Liver (tissue), 8 donors: ENCODE measurements at regions not wholly inside any gene's neighbourhood (a gene's known extent, or its start where the extent isn't known, plus 50 kb on each side); places are given as distances from the start of the nearest gene placed in this dataset.

ENCODE experiments used
- DNase-seq: peaks from one replicate; pipeline ENCODE4 v3.0.0-alpha.2; 2017; ENCODE audit warnings: low spot score
- H3K27ac ChIP-seq, 2 donors: one replicate each; pipeline ENCODE4 v1.7.0; 2013; ENCODE audit warnings: inconsistent platforms in 2 of 2, low read length in 2 of 2, control low read depth in 1 of 2, low read depth in 1 of 2, mild to moderate bottlenecking in 1 of 2
- H3K27me3 ChIP-seq, 4 donors: one replicate each; pipeline versions ENCODE4 v1.6.1 to v1.7.0; 2013; ENCODE audit warnings: low read length in 3 of 4, inconsistent platforms in 1 of 4, mild to moderate bottlenecking in 1 of 4, moderate library complexity in 1 of 4; ENCODE audit not compliant: control insufficient read depth in 4 of 4, insufficient read depth in 4 of 4
- H3K36me3 ChIP-seq, 4 donors: one replicate each; pipeline versions ENCODE4 v1.6.1 to v1.7.0; 2013; ENCODE audit warnings: low read length in 3 of 4, mild to moderate bottlenecking in 3 of 4, low read depth in 1 of 4, moderate library complexity in 1 of 4; ENCODE audit not compliant: control insufficient read depth in 4 of 4, insufficient read depth in 3 of 4
- H3K4me1 ChIP-seq, 4 donors: one replicate each; pipeline versions ENCODE4 v1.6.1 to v1.7.0; 2013; ENCODE audit warnings: low read length in 3 of 4, mild to moderate bottlenecking in 3 of 4, moderate library complexity in 1 of 4; ENCODE audit not compliant: control insufficient read depth in 4 of 4, insufficient read depth in 4 of 4
- H3K4me3 ChIP-seq, 3 donors: one replicate each; pipeline versions ENCODE4 v1.6.1 to v1.7.0; 2013; ENCODE audit warnings: low read length in 3 of 3, control low read depth in 1 of 3, low read depth in 1 of 3, mild to moderate bottlenecking in 1 of 3
- H3K9ac ChIP-seq, 2 donors: one replicate each; pipeline ENCODE4 v1.7.0; 2013; ENCODE audit warnings: low read length in 2 of 2, mild to moderate bottlenecking in 2 of 2, moderate library complexity in 2 of 2, control low read depth in 1 of 2, low read depth in 1 of 2
- H3K9me3 ChIP-seq, 4 donors: one replicate each; pipeline versions ENCODE4 v1.6.1 to v1.7.0; 2013; ENCODE audit warnings: low read length in 3 of 4; ENCODE audit not compliant: control insufficient read depth in 4 of 4
- EGR1 ChIP-seq, 2 donors: IDR thresholded peaks; 2 replicates each; pipeline ENCODE4 v1.6.1; 2016 to 2018; ENCODE audit warnings: antibody characterized with exemption in 2 of 2, low read depth in 2 of 2
- FOXA2 ChIP-seq: IDR thresholded peaks from 2 replicates; pipeline ENCODE4 v1.6.1; 2016; ENCODE audit warnings: antibody characterized with exemption
- GABPA ChIP-seq, 2 donors: IDR thresholded peaks in 1 of 2; conservative IDR thresholded peaks in 1 of 2; 2 replicates each; pipeline ENCODE4 v1.6.1; 2016; ENCODE audit warnings: antibody characterized with exemption in 2 of 2, mild to moderate bottlenecking in 1 of 2, moderate library complexity in 1 of 2
- HNF4A ChIP-seq, 2 donors: conservative IDR thresholded peaks; 2 replicates each; pipeline ENCODE4 v1.6.1; 2016; ENCODE audit warnings: antibody characterized with exemption in 2 of 2, mild to moderate bottlenecking in 2 of 2
- HNF4G ChIP-seq: IDR thresholded peaks from 2 replicates; pipeline ENCODE4 v1.6.1; 2016; ENCODE audit warnings: antibody characterized with exemption
- JUND ChIP-seq, 2 donors: IDR thresholded peaks; 2 replicates each; pipeline ENCODE4 v1.6.1; 2016; ENCODE audit warnings: antibody characterized with exemption in 2 of 2
- NR2F2 ChIP-seq: IDR thresholded peaks from 2 replicates; pipeline ENCODE4 v1.6.1; 2016; ENCODE audit warnings: antibody characterized with exemption
- RAD21 ChIP-seq, 2 donors: IDR thresholded peaks; 2 replicates each; pipeline ENCODE4 v1.6.1; 2016; ENCODE audit warnings: antibody characterized with exemption in 2 of 2, mild to moderate bottlenecking in 2 of 2
- RXRA ChIP-seq, 2 donors: IDR thresholded peaks; 2 replicates each; pipeline ENCODE4 v1.6.1; 2017 to 2018; ENCODE audit warnings: antibody characterized with exemption in 2 of 2, mild to moderate bottlenecking in 1 of 2
- SP1 ChIP-seq: IDR thresholded peaks from 2 replicates; pipeline ENCODE4 v1.6.1; 2018; ENCODE audit warnings: antibody characterized with exemption, mild to moderate bottlenecking
- TAF1 ChIP-seq: conservative IDR thresholded peaks from 2 replicates; pipeline ENCODE4 v1.6.1; 2016; ENCODE audit warnings: antibody characterized with exemption, mild to moderate bottlenecking
- YY1 ChIP-seq: IDR thresholded peaks from 2 replicates; pipeline ENCODE4 v1.6.1; 2016; ENCODE audit warnings: antibody characterized with exemption, mild to moderate bottlenecking
- WGBS: extraction: QIAGEN DNeasy Blood & Tissue Kit; methylation state at CpG from one replicate; pipeline ENCODE4 v1.1.7; 2013; 5-methylcytosine and 5-hydroxymethylcytosine counted together
- TF ChIP-seq, protein P1 (sequence below): fragments of 150-350 bp; IDR thresholded peaks from 2 replicates; pipeline ENCODE4 v1.5.1; 2017; ENCODE audit warnings: improper control_type of control experiment, low read depth, low read length; ENCODE audit not compliant: missing input control
- TF ChIP-seq, protein P2 (sequence below): IDR thresholded peaks from 2 replicates; pipeline ENCODE4 v1.6.1; 2016; ENCODE audit warnings: antibody characterized with exemption, mild to moderate bottlenecking
- TF ChIP-seq, protein P3 (sequence below): IDR thresholded peaks from 2 replicates; pipeline ENCODE4 v1.6.1; 2016; ENCODE audit warnings: antibody characterized with exemption
- TF ChIP-seq, protein P4 (sequence below): IDR thresholded peaks from 2 replicates; pipeline ENCODE4 v1.6.1; 2016; ENCODE audit warnings: antibody characterized with exemption
- TF ChIP-seq, protein P5 (sequence below): IDR thresholded peaks from 2 replicates; pipeline ENCODE4 v1.6.1; 2016; ENCODE audit warnings: antibody characterized with exemption
- donor health status: healthy.
- donor health status: healthy.
- donor health status: healthy.
- donor health status: healthy.
- donor health status: healthy.

DNA sequence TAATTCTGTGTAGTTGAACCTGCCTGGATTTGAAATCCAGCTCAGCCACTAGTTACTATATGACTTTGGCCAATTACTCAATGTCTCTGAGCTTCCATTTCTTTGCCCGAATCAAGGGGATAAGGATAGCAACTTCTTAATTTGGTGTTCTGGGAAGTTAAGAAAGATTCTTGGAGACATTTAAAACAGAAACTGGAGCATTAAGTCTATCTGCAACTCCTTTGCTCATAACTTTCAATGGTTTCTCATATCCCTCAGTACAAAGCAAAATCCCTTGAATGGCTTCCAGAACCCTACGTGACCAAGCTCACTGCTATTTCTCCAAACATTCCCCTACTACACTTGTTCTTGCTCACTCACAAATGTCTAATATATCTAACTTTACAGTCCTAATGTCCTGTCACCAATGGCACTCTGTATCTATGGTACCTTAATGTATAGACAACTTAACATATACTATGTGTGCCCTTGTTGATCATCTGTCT lies 849.1 kb upstream of the SLIT2 start:
- 78% methylated on average over 2 of the region's 2 CpGs for WGBS
- no peak for DNase-seq
- H3K27ac ChIP-seq: no peak overlapping the region
- H3K4me1 ChIP-seq: no peaks in the 10 kb centered on the region
- H3K9me3 ChIP-seq: no peaks in the 10 kb centered on the region
- H3K9ac ChIP-seq: no peak overlapping the region
- H3K36me3 ChIP-seq: no peaks in the 10 kb centered on the region
- H3K4me3 ChIP-seq: no peak overlapping the region
- H3K27me3 ChIP-seq: no peaks in the 10 kb centered on the region
- TF ChIP-seq TAF1: no peak
- TF ChIP-seq SP1: no peak
- TF ChIP-seq RAD21 (IDR thresholded peaks at IDR 0.05): no peak
- TF ChIP-seq HNF4A (conservative IDR thresholded peaks at IDR 0.05): no peak
- no peak for TF ChIP-seq YY1
- TF ChIP-seq, protein P1, sequence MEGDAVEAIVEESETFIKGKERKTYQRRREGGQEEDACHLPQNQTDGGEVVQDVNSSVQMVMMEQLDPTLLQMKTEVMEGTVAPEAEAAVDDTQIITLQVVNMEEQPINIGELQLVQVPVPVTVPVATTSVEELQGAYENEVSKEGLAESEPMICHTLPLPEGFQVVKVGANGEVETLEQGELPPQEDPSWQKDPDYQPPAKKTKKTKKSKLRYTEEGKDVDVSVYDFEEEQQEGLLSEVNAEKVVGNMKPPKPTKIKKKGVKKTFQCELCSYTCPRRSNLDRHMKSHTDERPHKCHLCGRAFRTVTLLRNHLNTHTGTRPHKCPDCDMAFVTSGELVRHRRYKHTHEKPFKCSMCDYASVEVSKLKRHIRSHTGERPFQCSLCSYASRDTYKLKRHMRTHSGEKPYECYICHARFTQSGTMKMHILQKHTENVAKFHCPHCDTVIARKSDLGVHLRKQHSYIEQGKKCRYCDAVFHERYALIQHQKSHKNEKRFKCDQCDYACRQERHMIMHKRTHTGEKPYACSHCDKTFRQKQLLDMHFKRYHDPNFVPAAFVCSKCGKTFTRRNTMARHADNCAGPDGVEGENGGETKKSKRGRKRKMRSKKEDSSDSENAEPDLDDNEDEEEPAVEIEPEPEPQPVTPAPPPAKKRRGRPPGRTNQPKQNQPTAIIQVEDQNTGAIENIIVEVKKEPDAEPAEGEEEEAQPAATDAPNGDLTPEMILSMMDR: no peak
- TF ChIP-seq, protein P2, sequence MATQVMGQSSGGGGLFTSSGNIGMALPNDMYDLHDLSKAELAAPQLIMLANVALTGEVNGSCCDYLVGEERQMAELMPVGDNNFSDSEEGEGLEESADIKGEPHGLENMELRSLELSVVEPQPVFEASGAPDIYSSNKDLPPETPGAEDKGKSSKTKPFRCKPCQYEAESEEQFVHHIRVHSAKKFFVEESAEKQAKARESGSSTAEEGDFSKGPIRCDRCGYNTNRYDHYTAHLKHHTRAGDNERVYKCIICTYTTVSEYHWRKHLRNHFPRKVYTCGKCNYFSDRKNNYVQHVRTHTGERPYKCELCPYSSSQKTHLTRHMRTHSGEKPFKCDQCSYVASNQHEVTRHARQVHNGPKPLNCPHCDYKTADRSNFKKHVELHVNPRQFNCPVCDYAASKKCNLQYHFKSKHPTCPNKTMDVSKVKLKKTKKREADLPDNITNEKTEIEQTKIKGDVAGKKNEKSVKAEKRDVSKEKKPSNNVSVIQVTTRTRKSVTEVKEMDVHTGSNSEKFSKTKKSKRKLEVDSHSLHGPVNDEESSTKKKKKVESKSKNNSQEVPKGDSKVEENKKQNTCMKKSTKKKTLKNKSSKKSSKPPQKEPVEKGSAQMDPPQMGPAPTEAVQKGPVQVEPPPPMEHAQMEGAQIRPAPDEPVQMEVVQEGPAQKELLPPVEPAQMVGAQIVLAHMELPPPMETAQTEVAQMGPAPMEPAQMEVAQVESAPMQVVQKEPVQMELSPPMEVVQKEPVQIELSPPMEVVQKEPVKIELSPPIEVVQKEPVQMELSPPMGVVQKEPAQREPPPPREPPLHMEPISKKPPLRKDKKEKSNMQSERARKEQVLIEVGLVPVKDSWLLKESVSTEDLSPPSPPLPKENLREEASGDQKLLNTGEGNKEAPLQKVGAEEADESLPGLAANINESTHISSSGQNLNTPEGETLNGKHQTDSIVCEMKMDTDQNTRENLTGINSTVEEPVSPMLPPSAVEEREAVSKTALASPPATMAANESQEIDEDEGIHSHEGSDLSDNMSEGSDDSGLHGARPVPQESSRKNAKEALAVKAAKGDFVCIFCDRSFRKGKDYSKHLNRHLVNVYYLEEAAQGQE: no peak
- TF ChIP-seq HNF4G: no peak
- no peak for TF ChIP-seq JUND (IDR thresholded peaks at IDR 0.05)
- no peak for TF ChIP-seq EGR1 (IDR thresholded peaks at IDR 0.05; ENCODE audit: low read depth in 2 of 2)
- no peak for TF ChIP-seq NR2F2
- no peak for TF ChIP-seq RXRA (IDR thresholded peaks at IDR 0.05)
- TF ChIP-seq FOXA2: no peak
- TF ChIP-seq, protein P3, sequence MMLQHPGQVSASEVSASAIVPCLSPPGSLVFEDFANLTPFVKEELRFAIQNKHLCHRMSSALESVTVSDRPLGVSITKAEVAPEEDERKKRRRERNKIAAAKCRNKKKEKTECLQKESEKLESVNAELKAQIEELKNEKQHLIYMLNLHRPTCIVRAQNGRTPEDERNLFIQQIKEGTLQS: no peak
- TF ChIP-seq GABPA (IDR thresholded peaks at IDR 0.05 in 1 of 2, conservative IDR thresholded peaks at IDR 0.05 in 1 of 2): no peak
- TF ChIP-seq, protein P4, sequence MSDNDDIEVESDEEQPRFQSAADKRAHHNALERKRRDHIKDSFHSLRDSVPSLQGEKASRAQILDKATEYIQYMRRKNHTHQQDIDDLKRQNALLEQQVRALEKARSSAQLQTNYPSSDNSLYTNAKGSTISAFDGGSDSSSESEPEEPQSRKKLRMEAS: no peak

DNA sequence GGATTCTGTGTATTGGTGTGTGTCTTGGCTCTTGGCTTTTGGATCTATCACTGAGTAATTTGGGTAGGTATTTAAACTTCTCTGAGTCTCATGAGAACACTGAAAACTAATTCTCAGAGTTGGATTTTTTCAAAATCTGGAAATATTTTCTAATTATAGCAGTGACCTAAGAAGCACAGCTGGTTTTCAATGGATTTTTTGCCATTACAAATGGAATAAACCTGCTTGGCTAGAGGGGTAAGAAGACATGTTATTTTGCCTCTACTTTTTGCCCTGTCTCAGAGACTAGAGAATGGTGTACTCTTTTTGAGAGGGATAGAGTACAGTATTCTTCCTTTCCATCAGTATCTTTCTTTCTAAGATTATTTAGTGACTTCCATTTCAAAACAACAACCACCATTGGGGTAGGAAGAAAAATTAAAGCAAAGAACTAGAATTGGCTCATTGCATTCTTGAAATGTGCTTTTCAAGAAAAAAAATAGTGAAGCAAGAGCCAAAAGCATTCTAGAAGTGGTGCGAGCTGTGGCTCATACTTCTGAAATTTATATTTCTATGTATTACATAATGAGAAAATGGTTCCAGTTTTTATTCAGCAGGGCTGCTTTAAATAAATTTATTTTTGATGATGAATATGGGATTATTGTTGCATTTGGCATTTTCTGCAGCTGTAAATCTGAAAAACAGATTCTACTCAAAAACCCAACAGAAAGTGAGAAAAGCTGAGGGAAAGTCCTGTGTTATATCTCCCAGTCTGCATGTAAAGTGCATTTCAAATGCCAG lies 850.2 kb upstream of the SLIT2 start:
- DNase-seq: no peak

More for the DNA sequence above, 850.2 kb upstream of the SLIT2 start:
- Histone ChIP-seq H3K9me3 (no peaks in the 10 kb centered on the region), H3K4me3 (no peak overlapping the region), H3K9ac (no peak overlapping the region), H3K27me3 (no peaks in the 10 kb centered on the region), H3K4me1 (no peaks in the 10 kb centered on the region), H3K27ac (no peak overlapping the region), H3K36me3 (no peaks in the 10 kb centered on the region)
- TF ChIP-seq, protein P4: no peak
- TF ChIP-seq SP1 (no peak), NR2F2 (no peak), RAD21 (IDR thresholded peaks at IDR 0.05) (no peak), FOXA2 (no peak), EGR1 (IDR thresholded peaks at IDR 0.05; ENCODE audit: low read depth in 2 of 2) (no peak), HNF4G (no peak)
- TF ChIP-seq, protein P5, sequence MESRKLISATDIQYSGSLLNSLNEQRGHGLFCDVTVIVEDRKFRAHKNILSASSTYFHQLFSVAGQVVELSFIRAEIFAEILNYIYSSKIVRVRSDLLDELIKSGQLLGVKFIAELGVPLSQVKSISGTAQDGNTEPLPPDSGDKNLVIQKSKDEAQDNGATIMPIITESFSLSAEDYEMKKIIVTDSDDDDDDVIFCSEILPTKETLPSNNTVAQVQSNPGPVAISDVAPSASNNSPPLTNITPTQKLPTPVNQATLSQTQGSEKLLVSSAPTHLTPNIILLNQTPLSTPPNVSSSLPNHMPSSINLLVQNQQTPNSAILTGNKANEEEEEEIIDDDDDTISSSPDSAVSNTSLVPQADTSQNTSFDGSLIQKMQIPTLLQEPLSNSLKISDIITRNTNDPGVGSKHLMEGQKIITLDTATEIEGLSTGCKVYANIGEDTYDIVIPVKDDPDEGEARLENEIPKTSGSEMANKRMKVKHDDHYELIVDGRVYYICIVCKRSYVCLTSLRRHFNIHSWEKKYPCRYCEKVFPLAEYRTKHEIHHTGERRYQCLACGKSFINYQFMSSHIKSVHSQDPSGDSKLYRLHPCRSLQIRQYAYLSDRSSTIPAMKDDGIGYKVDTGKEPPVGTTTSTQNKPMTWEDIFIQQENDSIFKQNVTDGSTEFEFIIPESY: no peak
- TF ChIP-seq, protein P1: no peak
- 85% methylated on average over 1 of the region's 1 CpG for WGBS
